ENCODE measurements at regions not wholly inside any gene's neighbourhood (a gene's known extent, or its start where the extent isn't known, plus 50 kb on each side); places are given as distances from the start of the nearest gene placed in this dataset.
"Not testable (repeated sequence)": the region's sequence is repeated elsewhere in the genome, so short reads cannot be mapped to it uniquely, and the experiment has no call there.

- not testable (repeated sequence) for DNase-seq (ENCODE audit: low read depth)
Measured at GRCh38 chr3:106075731-106076130, 206.9 kb upstream of the CBLB start.

- DNase-seq (ENCODE audit: low read depth): no peak
Measured at GRCh38 chr3:106078635-106079034, 209.8 kb upstream of the CBLB start.

GRCh38 chr3:106082616-106083015, 213.8 kb upstream of the CBLB start:
- no peak for DNase-seq (ENCODE audit: low read depth)

DNA sequence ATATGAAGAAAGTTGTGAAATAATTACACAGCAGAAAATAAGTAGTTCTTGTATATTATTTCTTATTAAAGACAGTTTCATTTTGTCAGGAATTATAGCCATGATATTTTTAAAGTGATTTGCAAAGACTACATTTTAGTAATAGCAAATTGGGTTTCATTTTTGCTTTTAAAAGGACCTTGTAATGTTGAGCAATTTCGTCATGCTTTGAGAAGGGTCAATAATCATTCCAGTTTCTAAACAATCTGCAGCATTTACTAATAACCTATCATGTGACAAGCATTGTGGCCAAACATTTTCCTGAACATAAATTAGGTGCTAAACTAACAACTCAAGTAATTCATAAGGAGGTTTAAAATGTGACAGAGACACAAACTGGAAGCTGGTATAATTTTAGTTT, 214.4 kb upstream of the CBLB start:
- no peak for DNase-seq (ENCODE audit: low read depth)

- DNase-seq (ENCODE audit: low read depth): no peak
Measured at GRCh38 chr3:106083854-106084253, 215.0 kb upstream of the CBLB start.

DNA sequence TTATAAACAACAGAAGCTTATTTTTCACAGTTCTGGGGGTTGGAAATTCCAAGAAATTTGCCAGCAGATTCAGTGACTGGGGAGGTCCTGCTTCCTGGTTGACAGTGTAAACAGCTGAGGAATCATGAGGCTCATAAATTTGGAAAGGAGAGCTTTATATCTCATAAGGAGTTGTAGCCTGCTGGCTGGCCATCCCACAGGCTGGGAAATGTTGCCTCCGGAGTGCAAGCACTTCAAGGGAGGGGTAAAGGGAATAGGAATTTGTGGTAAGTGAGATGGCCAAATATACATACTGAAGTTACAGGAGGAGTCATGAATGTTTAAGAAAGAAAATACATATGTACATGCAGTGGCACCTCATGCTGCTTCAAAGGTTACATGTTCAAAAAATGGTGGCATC, 217.2 kb upstream of the CBLB start:
- DNase-seq (ENCODE audit: low read depth): no peak

- no peak for DNase-seq (ENCODE audit: low read depth)
Measured at GRCh38 chr3:106086636-106087035, 217.8 kb upstream of the CBLB start.

DNA sequence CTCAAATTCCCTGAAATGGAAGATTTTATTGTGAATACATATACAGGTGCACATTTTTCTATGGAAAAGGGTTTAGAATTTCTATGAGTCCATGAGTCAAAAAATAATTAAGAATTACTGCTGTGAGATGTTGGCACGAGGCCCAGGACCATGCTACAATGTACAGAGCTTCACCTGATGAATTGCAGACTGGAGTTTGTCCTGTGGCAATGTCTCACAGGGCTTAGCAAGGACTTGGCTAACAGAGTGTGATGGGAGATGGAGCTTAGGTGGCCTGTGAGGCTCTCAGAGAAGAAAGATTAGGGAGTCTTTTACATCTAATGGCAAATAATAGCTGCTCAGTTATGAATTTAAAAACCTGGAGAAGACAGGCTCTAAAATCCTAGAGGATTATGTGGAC, 219.5 kb upstream of the CBLB start:
- no peak for DNase-seq (ENCODE audit: low read depth)

GRCh38 chr3:106088899-106089298, 220.1 kb upstream of the CBLB start:
- no peak for DNase-seq (ENCODE audit: low read depth)

GRCh38 chr3:106089806-106090205, 221.0 kb upstream of the CBLB start:
- no peak for DNase-seq (ENCODE audit: low read depth)

GRCh38 chr3:106092792-106093191, 224.0 kb upstream of the CBLB start:
- no peak for DNase-seq (ENCODE audit: low read depth)

DNA sequence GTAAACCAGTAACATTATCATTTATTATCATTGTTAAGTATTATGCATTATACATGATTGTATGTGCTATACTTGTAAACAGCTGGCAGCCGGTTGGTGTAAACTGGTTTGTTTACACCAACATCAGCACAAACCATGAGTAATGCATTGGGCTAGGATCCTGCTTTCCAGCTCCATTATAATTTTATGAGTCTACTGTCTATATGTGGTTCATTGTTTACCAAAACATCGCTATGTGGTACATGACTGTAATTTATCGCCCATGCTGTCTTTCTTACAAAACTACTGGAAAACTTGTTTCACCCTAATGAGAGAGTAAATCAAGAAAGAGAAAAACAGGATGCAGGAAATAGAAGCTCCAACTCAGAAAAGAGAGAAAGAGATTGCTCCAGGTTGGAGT, 224.8 kb upstream of the CBLB start:
- no peak for DNase-seq (ENCODE audit: low read depth)

DNA sequence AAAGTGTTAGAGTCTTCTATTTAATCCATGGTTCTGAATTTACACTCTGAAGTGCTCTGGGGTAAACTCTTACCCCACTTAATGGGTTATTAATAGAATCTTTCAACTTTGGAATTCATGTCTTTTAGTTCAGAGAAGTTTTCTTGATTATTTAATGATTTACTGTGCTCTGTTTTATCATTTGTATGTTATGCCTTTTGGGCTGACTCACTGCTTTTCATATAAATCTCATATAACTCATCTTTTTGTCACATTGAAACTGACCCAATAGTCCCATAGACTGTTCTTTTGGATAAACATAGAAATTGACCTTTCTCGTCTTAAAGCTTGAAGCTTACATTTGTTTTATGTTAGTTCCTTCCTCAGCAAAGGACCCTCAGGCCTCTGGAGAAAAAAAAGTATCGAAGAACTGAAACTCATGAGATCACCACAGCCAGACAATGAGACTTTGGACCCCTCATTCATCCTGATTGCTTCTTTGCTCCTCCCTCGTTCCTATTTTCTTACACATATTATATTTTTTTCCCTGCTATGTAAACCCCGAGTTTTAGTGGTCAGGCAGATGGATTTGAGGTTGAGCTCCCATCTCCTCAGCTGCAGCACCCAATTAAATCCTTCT, 229.1 kb upstream of the CBLB start:
- no peak for DNase-seq (ENCODE audit: low read depth)

GRCh38 chr3:106103383-106103782, 234.6 kb upstream of the CBLB start:
- DNase-seq (ENCODE audit: low read depth): no peak

DNA sequence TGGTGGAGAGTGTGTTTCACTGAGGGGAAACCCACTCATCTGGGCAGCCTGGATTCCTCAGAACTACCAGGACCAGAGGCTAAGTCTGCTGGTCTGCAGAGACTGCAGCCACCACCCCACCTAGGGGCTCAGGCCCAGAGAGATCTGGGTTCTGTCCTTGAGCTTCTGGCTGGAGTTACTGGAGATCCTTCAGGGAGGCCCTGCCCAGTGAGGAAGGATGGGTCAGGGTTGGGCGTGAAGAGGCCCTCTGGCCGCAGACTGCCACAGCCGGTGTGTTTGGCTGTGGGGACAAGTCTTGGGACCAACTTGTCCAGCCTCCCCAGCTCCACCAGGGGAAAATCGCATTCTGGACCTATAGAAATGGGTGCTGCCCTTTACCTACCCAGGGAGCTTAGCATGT, 235.3 kb upstream of the CBLB start:
- DNase-seq (ENCODE audit: low read depth): no peak

DNA sequence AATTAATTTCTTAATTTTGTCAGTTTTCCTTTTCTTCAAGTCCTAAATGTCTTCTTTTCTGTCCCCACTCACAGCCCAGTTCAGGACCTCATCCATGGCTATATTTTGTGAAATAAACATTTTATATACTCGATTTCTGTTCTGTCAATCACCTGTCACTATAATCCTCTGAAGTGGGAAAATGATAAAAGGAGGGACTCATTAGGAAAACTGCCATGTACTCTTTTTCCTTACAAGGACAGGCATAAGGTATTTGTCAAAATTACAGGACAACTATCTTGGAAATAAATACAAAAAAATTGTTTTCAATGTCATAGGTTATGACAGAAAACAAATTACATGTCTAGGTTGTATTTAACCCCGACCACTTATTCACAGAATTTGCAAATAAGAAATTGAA, 240.1 kb upstream of the CBLB start:
- DNase-seq (ENCODE audit: low read depth): no peak

DNA sequence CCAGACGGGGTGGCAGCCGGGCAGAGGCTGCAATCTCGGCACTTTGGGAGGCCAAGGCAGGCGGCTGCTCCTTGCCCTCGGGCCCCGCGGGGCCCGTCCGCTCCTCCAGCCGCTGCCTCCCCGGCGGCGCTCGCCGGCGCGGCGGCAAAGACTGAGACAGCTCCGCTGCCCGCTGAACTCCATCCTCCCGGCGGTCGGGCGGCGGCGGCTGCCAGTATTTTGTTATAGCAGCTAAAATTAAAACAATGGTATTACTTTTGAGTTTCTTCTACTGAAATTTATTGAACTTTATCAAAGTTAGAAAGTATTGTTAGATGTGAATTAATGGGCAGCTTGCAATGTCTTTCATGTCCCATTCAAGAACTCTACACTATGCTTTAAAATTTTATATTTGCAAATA, 243.7 kb upstream of the CBLB start:
- DNase-seq (ENCODE audit: low read depth): not testable (repeated sequence)

GRCh38 chr3:106113747-106114146, 244.9 kb upstream of the CBLB start:
- DNase-seq (ENCODE audit: low read depth): no peak

DNA sequence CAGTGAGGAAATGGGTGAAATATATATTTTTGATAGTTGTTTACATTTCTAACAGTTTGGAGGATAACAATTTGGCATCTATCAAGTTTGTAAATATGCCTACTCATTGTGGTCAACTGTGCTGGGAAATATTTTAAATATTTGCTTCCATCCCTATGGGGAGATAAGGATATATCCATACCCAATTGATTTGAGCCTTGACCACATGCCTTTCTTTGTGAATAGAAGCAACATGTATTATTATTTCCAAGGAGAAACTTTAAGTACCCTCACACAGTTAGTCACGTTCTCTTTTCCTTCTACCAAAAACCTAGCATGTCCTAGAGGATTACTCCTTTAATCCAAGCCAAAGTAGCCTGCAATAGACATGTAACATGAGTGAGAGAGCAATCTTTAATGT, 245.4 kb upstream of the CBLB start:
- DNase-seq (ENCODE audit: low read depth): no peak

DNA sequence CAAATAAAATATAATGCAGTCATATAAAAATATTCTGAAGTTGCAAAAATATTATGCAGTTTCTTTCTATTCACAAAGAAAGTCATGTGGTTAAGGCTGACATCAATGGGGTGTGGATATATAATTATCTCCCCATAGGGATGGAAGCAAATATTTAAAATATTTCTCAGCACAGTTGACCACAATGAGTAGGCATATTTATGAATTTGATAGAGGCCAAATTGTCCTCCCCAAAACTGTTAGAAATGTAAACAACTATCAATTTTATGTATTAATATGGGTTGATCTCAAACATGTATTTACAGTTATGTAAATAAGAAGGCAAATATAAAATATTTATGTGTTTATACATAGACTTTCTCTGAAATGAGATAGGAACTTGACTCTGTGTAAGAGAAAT, 246.0 kb upstream of the CBLB start:
- no peak for DNase-seq (ENCODE audit: low read depth)

DNA sequence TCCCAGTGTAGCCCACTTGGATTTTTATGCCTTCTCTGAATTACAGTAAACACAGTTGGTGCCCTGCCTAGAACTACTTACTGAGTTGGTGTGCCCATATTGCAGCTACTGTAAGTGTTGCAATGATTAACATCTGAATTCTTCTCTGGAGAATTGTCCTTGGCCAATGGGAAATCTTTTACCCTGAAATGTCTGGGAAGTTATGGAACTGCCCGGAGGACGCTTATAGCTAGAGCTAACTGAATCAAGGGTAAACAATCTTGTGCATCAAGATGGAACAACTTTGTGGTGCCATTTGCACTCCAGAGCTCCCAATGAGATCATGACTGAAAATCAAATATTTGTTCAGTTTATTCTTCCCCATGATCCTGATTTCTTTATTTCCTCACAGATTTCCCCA, 246.7 kb upstream of the CBLB start:
- DNase-seq (ENCODE audit: low read depth): no peak

DNA sequence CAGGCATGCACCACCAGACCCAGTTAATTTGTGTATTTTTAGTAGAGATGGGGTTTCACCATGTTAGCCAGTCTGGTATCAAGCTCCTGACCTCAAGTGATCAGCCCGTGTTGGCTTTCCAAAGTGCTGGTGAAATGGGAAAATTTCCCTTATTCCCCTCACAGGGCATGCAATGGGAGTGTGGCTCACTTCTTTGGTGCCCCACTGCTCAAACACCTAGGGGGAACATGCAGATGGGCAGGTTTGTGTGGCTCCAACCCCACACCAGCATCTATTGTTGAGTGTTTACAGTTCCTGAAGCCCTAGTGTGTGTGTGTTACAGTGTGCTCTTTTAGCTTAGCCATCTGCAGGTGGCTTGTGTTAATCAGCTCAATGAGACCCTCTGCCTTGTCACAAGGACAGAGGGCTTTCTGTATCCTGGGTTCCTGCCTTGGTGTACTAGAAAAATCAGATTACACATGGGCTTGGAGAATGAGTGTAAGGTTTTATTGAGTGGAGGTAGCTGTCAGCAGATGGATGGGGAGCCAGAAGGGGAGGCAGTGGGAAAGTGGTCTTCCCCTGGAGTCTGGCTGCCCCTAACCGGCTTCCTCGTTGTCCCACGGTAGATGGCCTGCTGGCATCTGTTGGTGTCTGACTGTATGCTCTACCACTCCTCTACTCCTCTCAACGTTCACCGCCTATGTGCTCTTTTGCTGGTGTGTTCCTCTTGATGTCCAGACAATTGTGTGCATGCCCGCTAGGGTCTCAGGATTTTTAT, 248.1 kb upstream of the CBLB start:
- DNase-seq (ENCODE audit: low read depth): no peak

DNA sequence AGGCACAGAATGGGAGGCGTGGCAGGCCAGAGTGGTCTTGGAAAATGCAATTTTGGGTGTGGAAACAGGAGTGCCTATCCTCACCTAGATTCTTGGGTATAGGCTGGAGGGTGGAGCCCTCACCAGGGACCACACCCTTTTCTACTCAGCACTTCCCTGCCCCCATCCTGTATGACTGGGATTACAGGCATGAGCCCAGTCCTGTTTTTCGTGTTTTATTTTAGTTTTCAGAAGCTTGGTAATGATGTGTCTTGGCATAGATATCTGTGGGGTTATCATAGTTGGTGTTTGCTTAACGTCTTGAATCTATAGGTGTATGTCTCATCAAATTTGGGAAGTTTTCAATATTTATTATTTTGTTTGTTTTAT, 248.7 kb upstream of the CBLB start:
- DNase-seq (ENCODE audit: low read depth): no peak

DNA sequence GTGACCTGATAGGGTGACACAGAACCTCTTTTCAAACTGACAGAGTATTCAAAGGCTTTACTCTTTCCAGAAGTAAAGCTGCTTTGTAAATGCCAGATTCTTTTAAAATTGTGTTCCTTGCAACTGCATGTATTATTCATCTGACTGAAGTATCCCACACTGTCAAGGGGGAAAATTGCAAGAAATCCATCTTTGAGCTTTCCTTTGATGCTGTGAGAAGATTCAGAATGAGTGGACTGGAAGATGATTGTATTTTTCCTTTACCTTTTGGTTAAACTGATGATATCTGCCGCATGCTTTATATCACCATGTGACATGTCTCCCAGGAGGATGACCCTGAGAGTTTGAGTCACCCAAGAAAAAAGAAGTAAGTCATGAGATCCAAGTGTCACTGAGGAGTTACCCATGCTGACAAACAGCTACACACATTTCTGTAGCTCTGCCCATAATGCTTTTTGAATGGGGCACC, 250.8 kb upstream of the CBLB start:
- no peak for DNase-seq (ENCODE audit: low read depth)
